Nucleus accumbens (tissue), 56 donors: ENCODE measurements at regions not wholly inside any gene's neighbourhood (a gene's known extent, or its start where the extent isn't known, plus 50 kb on each side); places are given as distances from the start of the nearest gene placed in this dataset.

Experiments
- DNase-seq, 56 donors: peaks; one replicate each; lab custom pipeline; 2025; lab: John Stamatoyannopoulos, UW

GRCh38 chr4:186927624-186928023 is 204.0 kb upstream of the FAT1 start:
- DNase-seq = no peak

GRCh38 chr4:186930024-186930423 is 206.4 kb upstream of the FAT1 start:
- no peak for DNase-seq

DNA sequence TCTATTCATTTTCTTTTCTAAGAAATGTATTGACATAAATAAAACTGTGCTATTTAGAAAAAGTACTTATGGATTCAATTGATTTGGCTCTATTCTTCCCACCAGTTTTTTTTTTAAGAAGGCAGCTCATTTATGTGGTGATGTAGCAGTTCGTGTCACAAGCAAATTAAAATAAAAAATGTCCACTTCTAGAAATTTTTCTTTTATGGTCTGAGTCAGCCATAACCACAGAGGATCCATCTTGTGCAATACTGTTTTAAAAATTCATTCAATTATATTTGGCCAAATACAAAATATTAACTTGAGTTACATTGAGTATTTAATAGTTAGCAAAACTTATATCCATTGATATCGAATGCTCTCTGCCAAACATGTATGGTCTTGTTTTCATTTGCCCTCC is 207.9 kb upstream of the FAT1 start:
- DNase-seq = no peak

GRCh38 chr4:186932196-186932595 is 208.5 kb upstream of the FAT1 start:
- DNase-seq = no peak

DNA sequence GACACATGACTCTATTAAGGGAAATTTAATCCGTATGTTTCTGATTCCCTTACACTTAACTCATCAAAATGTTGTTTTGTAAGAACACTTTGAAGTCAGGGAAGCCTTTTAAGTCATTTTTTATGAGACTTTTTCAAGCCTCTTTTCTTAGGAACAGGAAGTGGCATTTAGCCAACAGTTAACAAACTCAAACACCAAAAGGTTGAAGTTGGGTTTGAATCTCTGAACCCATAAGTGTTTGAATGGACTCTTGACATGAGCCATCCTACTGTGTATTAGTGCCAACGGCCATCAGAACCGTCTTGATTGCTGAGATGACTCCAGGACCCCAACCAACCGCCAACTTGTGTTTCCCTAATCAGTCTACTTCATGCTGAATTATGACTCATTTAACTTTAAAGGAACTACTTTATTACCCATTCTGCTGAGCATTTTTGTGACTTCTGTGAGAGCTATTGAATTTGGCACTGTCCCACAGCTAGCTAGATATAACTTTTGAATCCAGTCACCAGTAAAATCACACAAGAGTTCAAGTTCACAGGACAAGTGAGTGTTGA is 209.1 kb upstream of the FAT1 start:
- no peak for DNase-seq

DNA sequence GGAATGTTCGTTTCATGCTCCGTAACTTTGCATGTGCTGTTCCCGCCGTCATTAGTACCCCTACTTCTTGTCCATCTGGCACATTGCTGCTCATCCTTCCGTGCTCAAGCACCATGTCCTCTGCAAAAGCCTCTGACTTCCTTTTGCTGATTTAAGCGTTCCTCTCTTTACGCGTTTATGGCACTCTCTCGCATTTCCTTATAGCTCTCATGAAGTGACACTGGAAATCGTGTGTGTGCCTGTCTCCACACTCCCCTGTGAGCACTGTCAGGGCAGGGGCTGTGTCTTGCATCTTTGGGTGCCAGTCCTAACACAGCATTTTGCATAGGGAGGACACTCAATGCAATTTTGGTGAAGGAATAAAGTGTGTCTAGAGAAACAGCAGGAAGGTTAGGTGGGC is 210.6 kb upstream of the FAT1 start:
- DNase-seq = no peak

GRCh38 chr4:186934841-186935443 is 211.3 kb upstream of the FAT1 start:
- no peak for DNase-seq

DNA sequence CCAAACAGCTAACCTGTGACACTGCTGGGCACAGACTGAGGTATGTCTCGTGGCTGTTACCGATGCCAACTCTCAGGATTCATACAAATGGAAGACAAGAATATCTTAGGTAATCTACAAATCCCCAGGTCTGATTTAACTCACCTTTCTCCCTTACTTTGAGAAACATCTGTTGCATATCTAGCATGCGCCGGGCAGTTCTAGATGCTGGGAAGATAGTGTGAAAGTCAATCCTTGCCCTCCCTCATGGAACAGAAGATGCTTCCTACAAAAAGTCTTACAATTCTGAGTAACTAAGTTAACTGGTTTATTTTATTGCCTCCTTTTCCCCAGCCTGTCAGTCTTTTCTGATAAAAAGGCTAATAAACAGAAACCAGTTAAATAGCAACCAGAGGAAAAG is 212.2 kb upstream of the FAT1 start:
- no peak for DNase-seq

DNA sequence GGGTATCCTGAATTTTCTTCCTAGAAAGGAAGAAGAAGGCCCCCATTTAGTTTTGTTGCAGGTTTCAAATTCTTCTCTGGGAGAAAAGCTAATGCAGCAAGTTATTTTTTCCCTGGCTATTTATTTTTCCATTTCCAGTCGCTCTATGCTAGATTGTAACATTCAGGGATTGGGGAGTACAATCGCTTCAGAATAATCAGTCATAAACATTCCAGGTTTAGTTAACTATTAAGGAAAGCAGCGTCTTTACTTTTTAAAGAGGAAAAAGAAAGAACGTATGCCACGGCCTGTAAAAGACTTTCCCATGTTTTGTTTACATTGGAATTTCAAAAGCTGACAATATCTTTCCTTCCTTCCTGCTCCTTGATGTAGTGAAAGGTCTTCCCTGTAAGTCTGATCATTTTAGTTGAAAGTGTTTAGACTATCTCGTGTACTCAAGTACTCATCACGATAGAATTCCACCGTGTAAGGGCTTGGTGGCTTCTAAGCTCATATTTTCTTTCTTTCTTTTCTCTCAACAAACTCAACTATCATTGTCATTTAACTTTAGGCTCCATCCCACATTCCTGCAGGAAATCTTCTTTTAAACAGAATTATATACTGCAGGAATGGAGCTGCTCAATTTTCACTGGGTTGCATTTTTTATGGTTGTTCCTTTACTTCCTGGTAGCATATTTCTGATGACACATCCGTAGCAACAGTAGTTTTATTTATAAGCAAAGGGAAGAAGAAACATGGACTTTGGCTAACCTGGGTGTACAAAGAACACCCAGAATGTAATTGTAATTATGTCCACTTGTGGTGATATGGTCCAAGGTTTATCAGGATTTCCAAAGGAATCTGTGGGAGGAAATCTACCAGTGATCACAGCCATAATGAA is 213.1 kb upstream of the FAT1 start:
- DNase-seq = no peak

DNA sequence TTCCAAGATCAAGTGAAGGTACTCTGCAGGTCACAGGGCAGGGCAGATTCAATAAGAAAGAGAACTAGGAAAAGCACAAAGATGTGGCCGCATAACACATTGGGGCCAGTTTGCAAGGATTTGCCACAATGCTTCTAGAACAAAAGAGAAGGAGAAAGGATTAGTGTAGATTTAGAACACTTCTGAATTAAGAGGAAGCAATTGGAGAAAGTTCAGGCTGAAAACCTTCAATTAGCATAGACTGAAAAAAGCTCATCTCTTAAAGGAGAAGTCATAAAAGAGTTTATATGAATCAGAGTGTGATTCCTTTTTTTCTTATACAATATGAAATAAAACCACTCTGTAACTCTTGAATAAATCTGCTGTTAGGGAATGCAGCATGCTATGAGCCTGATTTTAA is 215.6 kb upstream of the FAT1 start:
- DNase-seq = no peak

GRCh38 chr4:186939766-186940165 is 216.1 kb upstream of the FAT1 start:
- no peak for DNase-seq

DNA sequence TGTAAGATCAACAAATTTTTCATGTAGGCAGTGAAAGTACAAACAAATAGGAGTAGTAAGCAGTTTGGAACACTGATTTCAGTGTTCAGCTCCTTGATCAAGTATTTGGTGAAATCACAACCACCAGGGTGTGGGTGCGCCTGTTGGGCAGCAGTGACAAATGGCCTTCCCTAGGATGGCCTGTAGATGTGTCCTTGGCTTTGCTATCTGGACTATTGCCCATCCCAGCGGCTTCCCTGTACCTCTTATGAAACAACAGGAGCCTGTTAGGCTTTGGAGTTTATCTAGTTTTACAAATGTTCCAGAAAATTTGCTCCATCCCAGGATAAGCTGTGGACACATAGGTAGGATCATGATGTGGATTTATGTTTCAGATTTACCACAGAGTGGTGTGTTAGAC is 216.8 kb upstream of the FAT1 start:
- DNase-seq = no peak

DNA sequence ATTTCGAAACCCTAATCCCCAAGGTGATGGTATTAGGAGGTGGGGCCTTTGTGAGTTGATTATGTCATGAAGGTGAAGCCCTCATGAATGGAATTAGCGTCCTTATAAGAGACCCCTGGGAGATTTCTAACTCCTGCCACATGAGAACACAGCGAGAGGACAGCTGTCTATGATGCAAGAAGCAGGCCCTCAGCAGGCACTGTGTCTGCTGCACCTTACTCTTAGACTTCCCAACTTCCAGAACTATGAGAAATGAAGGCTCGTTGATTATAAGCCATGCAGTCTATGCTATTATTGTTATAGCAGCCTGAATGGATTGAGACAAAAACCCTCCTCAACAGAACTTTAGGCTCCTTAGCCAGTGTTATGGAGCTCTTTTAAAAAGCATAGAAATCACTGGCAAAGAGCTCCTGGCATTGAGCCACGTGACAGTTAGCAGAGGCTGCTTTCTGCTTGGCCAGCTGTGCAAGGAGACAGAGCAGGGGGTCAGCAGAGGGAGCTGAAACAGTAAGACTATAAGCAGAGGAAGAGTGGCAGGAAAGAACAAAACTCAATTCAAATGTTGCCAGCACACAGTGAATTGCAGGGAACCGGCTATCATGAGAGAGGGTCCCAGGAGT is 219.2 kb upstream of the FAT1 start:
- peak in 3 of 56 donors; percentile 3 to 28 (median 10) for DNase-seq

- DNase-seq = no peak
Measured at GRCh38 chr4:186943411-186943810, 219.8 kb upstream of the FAT1 start.

GRCh38 chr4:186946136-186946535 is 222.5 kb upstream of the FAT1 start:
- no peak for DNase-seq

- no peak for DNase-seq
Measured at GRCh38 chr4:186946682-186947294, 223.1 kb upstream of the FAT1 start.

GRCh38 chr4:186948361-186949242 is 224.9 kb upstream of the FAT1 start:
- no peak for DNase-seq

GRCh38 chr4:186949847-186950246 is 226.2 kb upstream of the FAT1 start:
- no peak for DNase-seq

DNA sequence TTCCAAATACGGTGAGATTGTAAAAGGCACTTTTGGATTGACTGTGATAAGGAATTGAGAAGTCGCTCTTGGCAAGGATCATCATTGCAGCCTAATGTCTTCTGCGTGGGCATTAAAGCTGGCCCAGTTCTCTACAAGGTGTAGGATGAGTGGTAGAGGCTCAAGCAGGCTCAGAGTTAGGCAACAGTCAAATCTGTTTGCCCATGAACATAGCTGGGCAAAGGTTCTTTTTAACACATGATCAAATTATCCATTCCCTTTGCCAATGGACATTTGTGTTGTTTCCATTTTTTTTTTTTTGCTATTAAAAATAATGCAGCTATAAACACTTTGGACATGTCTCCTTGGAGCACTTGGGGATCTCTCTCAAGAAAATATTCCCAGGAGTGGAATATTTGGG is 229.1 kb upstream of the FAT1 start:
- DNase-seq = no peak
